GM19467 (cell line): ENCODE measurements at regions not wholly inside any gene's neighbourhood (a gene's known extent, or its start where the extent isn't known, plus 50 kb on each side); places are given as distances from the start of the nearest gene placed in this dataset.

Experiments used
- ATAC-seq: cut with Tn5 transposase; IDR thresholded peaks from one replicate; pipeline ENCODE4 v1.9.1; 2021; ENCODE audit warnings: mild to moderate bottlenecking, moderate library complexity; ENCODE audit not compliant: unreplicated experiment

DNA sequence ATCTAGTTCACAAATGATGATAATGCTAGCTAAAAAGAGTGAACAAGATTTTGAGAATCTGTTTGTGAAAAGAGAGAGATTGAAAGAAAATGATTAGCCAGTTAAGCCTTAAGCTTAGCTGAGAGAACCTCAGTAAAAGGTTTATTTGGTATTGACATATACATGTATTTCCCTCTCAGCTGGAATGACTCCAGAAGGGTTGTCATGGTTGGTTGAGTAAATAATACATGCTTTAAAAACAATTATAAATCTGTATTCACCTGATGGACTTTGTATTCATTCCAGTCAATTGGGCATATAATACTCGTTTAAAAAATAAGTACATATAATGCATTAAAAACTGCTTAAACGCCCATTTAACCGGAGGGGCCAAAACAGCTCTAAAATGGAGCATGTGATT, 181.4 kb downstream of the GRB14 start:
- ATAC-seq, result no peak

DNA sequence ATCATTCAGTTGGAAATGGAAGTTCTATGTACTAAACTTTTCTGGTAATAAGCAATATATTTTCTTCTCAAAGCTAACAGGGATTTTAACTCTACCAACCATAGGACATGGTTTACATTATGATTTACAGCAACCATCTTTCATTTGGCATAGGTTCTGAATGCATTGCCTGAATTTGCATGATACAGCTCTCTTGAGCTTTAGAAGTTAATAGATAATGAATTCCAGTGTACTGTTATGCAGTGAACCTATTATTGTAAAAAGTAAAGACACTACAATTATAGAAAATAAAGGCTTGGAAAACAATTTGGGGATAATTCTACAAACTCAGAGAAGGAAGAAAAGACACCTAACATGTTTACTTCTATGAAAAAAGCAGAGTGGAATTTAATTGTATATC, 182.0 kb downstream of the GRB14 start:
- ATAC-seq, result no peak

DNA sequence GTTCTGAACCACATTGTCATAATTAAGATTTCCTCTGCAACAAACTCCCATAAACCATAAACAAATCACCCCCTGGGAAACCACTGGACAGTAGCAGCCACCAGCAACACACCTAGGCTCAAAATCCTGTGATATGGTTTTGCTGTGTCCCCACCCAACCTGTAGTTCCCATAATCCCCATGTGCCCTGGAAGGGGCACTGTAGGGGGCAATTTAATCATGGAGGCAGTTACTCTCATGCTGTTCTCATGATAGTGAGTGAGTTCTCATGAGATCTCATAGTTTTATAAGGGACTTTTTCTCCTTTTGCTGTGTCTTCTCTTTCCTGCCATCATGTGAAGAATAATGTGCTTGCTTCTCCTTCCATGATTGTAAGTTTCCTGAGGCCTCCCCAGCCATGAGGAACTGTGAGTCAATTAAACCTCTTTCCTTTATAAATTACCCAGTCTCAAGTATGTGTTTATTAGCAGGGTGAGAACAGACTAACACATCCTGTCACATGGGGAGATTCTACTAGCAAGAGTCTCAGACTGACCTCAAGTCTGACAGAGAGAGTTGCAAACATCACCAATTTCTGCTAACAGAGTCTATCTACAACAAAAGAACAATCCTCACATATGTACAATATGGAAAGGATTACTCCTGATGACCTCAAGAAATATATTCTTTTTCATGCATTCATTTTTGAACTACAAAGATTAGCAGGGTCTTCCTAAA, 182.6 kb downstream of the GRB14 start:
- no peak for ATAC-seq

GRCh38 chr2:164436131-164436530, 185.2 kb downstream of the GRB14 start:
- no peak for ATAC-seq

DNA sequence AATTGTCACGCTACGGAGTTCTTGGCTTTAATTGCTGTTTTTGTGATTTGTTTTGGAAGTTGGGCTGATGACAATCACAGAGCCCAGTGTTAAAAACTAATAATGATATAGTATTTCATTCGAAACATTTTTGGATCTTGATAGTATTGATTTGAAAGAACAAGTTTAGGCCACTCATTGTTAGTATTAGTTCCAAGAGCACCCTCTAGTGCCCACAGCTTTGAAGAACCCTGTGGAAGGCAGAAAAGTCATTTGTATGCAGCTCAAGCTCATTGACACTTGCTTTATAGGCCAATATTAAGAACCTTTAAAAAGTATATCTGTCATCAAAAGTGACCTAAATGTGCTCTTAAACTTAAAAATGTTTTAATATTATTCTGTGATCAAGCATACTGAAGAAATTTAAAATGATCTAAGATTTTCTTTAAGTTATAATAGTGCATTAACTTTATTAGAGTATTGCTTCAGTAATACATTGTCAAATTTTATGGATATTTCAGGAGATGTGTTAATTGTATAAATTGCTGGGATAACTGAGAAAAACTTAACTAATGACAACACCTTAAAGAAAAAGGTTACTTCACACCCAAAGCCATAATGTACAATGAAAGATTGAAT, 191.0 kb downstream of the GRB14 start:
- ATAC-seq, result no peak

GRCh38 chr2:164429354-164429753, 191.9 kb downstream of the GRB14 start:
- ATAC-seq, result no peak

DNA sequence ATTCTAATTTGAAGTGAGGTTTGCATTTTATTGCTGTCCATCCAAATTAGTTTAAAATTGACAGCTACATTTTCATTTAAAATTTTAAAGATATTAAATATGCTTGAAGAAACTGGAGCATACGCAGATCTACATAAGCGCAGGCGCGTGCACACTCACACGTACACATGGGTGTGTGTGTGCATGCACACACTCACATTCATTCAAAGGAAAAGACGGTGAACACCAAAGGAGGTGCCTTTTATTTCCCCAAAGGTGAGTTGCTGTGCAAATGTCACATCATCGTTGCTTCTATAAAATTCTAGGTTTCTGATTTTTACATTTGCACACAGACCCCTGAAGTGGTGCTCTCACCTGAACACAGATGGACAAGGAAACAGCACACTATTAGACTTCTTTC, 194.2 kb downstream of the GRB14 start:
- ATAC-seq, result no peak

DNA sequence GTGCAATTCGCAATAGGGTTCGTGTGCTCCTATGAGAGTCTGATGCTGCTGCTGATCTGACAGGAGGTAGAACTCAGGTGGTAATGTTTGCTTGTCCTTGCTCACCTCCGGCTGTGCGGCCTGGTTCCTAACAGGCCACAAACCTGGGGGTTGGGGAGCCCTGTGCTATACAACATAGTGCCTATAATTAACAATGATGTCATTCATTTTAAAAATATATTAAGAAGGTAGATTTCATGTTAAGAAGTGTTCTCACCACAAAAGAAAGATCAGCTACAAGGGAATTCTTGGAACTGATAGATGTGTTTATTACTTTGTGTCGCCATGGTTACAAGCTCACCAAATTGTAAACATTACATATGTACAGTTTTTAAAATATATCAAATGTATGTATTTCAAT, 200.5 kb downstream of the GRB14 start:
- ATAC-seq, result no peak

DNA sequence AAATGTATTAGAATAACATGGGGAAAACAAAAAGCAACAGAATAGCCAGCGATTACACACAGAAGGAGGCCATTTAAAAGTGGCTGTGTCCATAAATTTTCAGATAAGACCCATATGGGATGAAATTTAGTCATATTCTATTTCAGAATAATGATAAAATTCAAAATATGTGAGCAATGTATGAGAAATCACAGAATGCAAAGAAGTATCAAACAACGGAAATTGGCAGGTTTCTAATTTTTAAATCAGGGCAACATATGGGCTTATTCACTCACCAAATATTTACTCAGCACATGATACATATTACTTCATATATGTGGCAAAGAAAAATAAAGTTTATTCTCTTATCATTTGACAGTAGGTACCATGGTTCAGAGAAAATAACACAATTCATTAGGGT, 208.5 kb downstream of the GRB14 start:
- ATAC-seq, result no peak

GRCh38 chr2:164389411-164389810, 231.9 kb downstream of the GRB14 start:
- ATAC-seq, result no peak

GRCh38 chr2:164388511-164388910, 232.8 kb downstream of the GRB14 start:
- ATAC-seq, result peak; percentile 64

DNA sequence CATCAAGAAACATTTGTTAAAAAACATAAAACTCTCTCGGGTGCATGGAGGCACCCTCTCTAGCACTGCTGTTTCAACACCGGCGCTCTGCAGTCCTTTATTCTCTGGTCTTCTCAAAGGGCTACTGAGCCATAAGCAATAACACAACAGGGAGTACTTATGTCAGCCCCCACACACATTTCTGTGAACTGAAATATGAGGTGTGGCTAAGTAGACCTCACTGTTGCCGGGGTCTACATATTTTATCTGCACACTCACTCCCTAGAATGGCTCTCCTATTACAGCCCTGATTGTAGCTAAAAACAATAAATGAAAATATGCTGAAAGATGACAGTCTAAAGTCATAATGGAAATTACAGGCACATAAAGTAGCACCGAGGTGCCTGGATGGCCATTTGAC, 235.1 kb downstream of the GRB14 start:
- no peak for ATAC-seq

DNA sequence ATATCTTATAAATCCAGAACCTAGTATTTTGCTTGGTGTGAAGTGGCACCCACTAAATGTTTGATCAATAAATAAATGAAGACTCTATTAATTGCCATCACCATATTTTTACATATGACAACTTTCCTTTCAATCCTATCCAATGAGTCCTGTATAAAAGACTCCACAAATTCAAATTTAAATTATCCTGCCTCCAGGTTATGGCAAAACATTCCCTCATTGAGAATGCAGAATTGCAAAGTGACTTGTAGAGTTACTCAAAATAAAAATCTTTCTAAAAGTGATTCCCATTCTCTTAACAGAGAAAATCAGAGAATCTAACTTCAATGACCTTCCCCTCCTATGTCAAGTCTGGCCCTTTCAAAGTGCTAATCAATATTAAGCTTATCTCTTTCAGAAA, 236.8 kb downstream of the GRB14 start:
- no peak for ATAC-seq

DNA sequence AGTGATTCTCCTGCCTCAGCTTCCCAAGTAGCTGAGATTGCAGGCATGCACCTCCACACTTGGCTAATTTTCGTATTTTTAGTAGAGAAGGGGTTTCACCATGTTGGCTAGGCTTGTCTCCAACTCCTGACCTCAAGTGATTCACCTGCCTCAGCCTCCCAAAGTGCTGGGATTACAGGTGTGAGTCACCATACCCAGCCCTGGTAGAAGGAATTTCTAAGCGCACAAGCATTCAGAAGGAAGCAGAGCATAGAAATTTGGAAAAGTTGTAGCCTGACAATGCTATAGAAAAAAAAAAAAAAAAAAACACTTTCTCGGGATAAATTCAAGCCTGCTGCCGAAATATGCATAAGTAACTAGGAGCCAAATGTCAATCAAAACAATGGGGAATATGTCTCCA, 249.4 kb downstream of the GRB14 start:
- no peak for ATAC-seq

- ATAC-seq, result no peak
Observed at GRCh38 chr2:164369366-164369765, 251.9 kb downstream of the GRB14 start.

GRCh38 chr2:164368896-164369295, 252.4 kb downstream of the GRB14 start:
- ATAC-seq, result no peak

DNA sequence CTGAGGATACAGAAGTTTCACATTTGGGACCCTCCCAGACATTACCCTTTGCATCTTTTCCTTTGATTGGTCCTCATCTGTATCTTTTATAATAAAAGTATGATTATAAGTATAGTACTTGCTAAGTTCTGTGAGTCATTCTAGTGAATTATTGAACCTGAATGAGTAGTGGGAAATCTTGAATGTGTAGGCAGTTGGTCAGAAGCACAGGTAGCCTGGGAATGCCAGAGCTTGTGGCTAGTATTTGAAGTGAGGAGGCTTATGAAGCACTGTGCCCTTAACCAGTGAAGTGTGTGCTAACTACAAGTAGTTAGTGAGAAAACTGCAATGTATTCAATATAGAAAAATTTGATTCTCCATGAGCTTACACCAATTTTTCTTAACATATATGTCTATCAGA, 257.6 kb downstream of the GRB14 start:
- no peak for ATAC-seq

GRCh38 chr2:164351536-164351935, 269.7 kb downstream of the GRB14 start:
- ATAC-seq, result no peak

DNA sequence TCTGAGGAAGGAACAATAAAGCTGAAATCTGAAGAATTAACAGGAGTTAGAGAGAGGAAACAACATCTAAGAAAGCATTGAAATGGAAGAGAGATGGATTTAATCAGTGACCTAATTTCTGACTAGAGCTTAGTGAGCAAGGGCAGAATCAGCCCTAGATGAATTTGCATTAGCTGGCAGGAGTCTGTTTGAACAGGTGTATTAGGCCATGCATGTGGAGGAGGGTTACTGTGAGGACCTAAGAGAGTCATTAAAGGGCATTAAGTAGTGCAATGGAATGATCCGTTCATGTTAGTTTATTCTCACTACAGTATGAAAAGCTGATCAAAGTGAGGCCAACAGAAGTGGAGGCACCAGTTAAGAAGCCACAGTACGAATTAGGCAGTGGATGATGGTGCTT, 285.3 kb downstream of the GRB14 start:
- ATAC-seq, result no peak

DNA sequence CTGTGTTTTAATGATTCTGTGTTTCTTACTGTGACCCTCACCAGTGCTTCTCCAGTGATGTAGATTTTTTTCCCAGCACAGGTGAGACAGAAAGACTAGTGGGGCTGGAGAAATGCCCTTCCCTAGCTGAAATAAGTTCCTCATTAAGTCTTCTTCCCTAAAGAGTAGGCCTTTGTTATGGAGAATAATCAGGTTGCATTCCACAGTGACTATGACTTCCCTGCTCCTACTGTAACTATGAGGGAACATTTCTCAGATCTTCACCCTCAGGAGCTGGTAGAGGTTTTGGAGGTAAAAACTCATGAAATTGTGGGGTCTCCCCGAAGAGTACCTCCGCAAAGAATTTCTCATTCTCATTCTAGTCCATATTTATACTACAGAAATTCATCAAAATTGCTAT, 286.2 kb downstream of the GRB14 start:
- ATAC-seq, result no peak

DNA sequence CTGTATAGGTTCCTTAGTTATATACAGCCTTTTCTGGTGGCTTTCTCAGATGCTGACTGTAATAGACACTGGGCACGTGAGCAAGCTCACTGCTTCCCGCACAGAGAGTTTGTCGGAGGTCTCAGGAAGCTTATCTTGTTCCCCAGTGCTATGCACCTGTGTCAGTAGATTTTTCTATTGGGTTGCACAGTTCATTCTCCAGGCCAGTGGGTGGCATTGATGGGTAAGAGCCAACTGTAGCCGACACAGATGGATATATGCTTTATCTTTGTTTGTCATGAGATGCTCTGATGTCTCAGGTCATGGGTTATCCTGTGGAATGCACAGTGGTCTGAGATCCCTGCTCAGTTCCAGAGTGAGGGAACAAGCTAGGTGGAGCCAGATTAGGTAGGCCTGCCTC, 293.0 kb downstream of the GRB14 start:
- no peak for ATAC-seq

GRCh38 chr2:164323978-164324377, 297.3 kb downstream of the GRB14 start:
- ATAC-seq, result no peak

DNA sequence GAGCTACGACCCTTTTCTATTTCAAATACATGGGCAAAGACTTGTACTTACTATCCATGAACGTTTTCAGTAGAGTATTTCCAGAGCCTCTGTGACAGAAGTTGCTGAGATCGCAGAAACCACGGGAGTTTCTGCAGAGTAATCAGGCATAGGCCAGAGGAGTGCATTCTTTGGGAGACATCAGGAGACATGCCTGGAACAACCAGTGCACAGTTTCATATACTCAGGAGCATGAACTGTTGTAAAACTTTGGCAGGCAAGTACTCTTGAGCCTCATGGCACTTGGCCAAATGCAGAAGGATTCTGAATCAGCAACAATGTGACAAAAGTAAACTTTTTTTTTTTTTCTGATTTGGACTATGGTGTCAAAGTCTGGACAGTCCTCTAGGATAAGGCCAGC, 307.1 kb downstream of the GRB14 start:
- no peak for ATAC-seq
